Activated T-cell treated with anti-CD3 and anti-CD28 coated beads, Interleukin-2, amount 50 U/mL, for 4 hours (primary cell): ENCODE measurements at regions not wholly inside any gene's neighbourhood (a gene's known extent, or its start where the extent isn't known, plus 50 kb on each side); places are given as distances from the start of the nearest gene placed in this dataset.

ENCODE experiments used
- ATAC-seq, 2 donors: fragments of 200-7000 bp; cut with Tn5 transposase; one replicate each; pipeline ENCODE4 v1.10.0; 2021
- DNase-seq: peaks from one replicate; pipeline ENCODE4 v3.0.0-alpha.2; 2020
- H3K27me3 Mint-ChIP-seq: one replicate; pipeline ENCODE4 v1.8.0; 2021; ENCODE audit warnings: low read depth, mixed read lengths
- H3K36me3 Mint-ChIP-seq: one replicate; pipeline ENCODE4 v1.8.0; 2022; ENCODE audit warnings: mixed read lengths; ENCODE audit not compliant: insufficient read depth
- H3K4me1 Mint-ChIP-seq: one replicate; pipeline ENCODE4 v1.8.0; 2021; ENCODE audit warnings: low read depth, mixed read lengths
- H3K4me3 Mint-ChIP-seq: one replicate; pipeline ENCODE4 v1.8.0; 2021; ENCODE audit warnings: mild to moderate bottlenecking, moderate library complexity, mixed read lengths
- H3K9me3 Mint-ChIP-seq: one replicate; pipeline ENCODE4 v1.8.0; 2021; ENCODE audit warnings: mixed read lengths

GRCh38 chr2:575030-575726 is 102.0 kb downstream of the TMEM18 start:
- H3K4me1 Mint-ChIP-seq, result no peaks in the 10 kb centered on the region
- DNase-seq (no peak), ATAC-seq (no peak)
- no peaks in the 10 kb centered on the region for H3K36me3 Mint-ChIP-seq
- H3K27me3 Mint-ChIP-seq, result peaks cover 9% of the 10 kb centered on the region
- no peak overlapping the region for H3K4me3 Mint-ChIP-seq
- peaks cover 30% of the 10 kb centered on the region for H3K9me3 Mint-ChIP-seq

- Mint-ChIP-seq H3K4me3 (no peak overlapping the region), H3K4me1 (no peaks in the 10 kb centered on the region), H3K27me3 (peaks cover 9% of the 10 kb centered on the region), H3K36me3 (no peaks in the 10 kb centered on the region), H3K9me3 (peaks cover 30% of the 10 kb centered on the region)
- no peak for ATAC-seq
- no peak for DNase-seq
Measured at GRCh38 chr2:573805-574392, 103.3 kb downstream of the TMEM18 start.

GRCh38 chr2:573025-573424 is 104.2 kb downstream of the TMEM18 start:
- no peaks in the 10 kb centered on the region for H3K36me3 Mint-ChIP-seq
- peaks cover 16% of the 10 kb centered on the region for H3K27me3 Mint-ChIP-seq
- peaks cover 27% of the 10 kb centered on the region for H3K9me3 Mint-ChIP-seq
- no peak for ATAC-seq
- DNase-seq, result no peak
- H3K4me3 Mint-ChIP-seq, result no peak overlapping the region
- no peaks in the 10 kb centered on the region for H3K4me1 Mint-ChIP-seq

- H3K4me3 Mint-ChIP-seq, result no peak overlapping the region
- H3K36me3 Mint-ChIP-seq, result no peaks in the 10 kb centered on the region
- DNase-seq (no peak), ATAC-seq (no peak)
- H3K9me3 Mint-ChIP-seq, result peaks cover 8% of the 10 kb centered on the region
- no peaks in the 10 kb centered on the region for H3K4me1 Mint-ChIP-seq
- H3K27me3 Mint-ChIP-seq, result peaks cover 34% of the 10 kb centered on the region
Measured at GRCh38 chr2:569681-570080, 107.5 kb downstream of the TMEM18 start.

GRCh38 chr2:568639-569235 is 108.5 kb downstream of the TMEM18 start:
- H3K9me3 Mint-ChIP-seq, result peaks cover 8% of the 10 kb centered on the region
- ATAC-seq (no peak), DNase-seq (no peak)
- peaks cover 36% of the 10 kb centered on the region for H3K27me3 Mint-ChIP-seq
- no peaks in the 10 kb centered on the region for H3K36me3 Mint-ChIP-seq
- no peak overlapping the region for H3K4me3 Mint-ChIP-seq
- no peaks in the 10 kb centered on the region for H3K4me1 Mint-ChIP-seq

GRCh38 chr2:567865-568638 is 109.2 kb downstream of the TMEM18 start:
- peaks cover 35% of the 10 kb centered on the region for H3K27me3 Mint-ChIP-seq
- ATAC-seq, result no peak

GRCh38 chr2:567496-567864 is 109.7 kb downstream of the TMEM18 start:
- no peaks in the 10 kb centered on the region for H3K36me3 Mint-ChIP-seq
- no peak for ATAC-seq
- H3K4me1 Mint-ChIP-seq, result no peaks in the 10 kb centered on the region
- no peak for DNase-seq
- peaks cover 34% of the 10 kb centered on the region for H3K27me3 Mint-ChIP-seq
- H3K4me3 Mint-ChIP-seq, result no peak overlapping the region
- peaks cover 8% of the 10 kb centered on the region for H3K9me3 Mint-ChIP-seq

More at GRCh38 chr2:567865-568638, 109.2 kb downstream of the TMEM18 start:
- Mint-ChIP-seq H3K4me1 (no peaks in the 10 kb centered on the region), H3K9me3 (peaks cover 8% of the 10 kb centered on the region), H3K36me3 (no peaks in the 10 kb centered on the region), H3K4me3 (no peak overlapping the region)
- DNase-seq, result no peak

- H3K36me3 Mint-ChIP-seq, result no peaks in the 10 kb centered on the region
- no peak overlapping the region for H3K4me3 Mint-ChIP-seq
- ATAC-seq (no peak), DNase-seq (no peak)
- H3K4me1 Mint-ChIP-seq, result no peaks in the 10 kb centered on the region
- no peaks in the 10 kb centered on the region for H3K9me3 Mint-ChIP-seq
- H3K27me3 Mint-ChIP-seq, result peaks cover 35% of the 10 kb centered on the region
Measured at GRCh38 chr2:566379-567313, 110.6 kb downstream of the TMEM18 start.

GRCh38 chr2:564471-565181 is 112.6 kb downstream of the TMEM18 start:
- DNase-seq (no peak), ATAC-seq (no peak)
- Mint-ChIP-seq H3K4me1 (no peaks in the 10 kb centered on the region), H3K4me3 (no peak overlapping the region), H3K9me3 (no peaks in the 10 kb centered on the region), H3K36me3 (no peaks in the 10 kb centered on the region), H3K27me3 (peaks cover 33% of the 10 kb centered on the region)

- no peak for DNase-seq
- ATAC-seq, result no peak
- no peaks in the 10 kb centered on the region for H3K9me3 Mint-ChIP-seq
- H3K36me3 Mint-ChIP-seq, result no peaks in the 10 kb centered on the region
- no peaks in the 10 kb centered on the region for H3K4me1 Mint-ChIP-seq
- H3K4me3 Mint-ChIP-seq, result no peak overlapping the region
- peaks cover 34% of the 10 kb centered on the region for H3K27me3 Mint-ChIP-seq
Measured at GRCh38 chr2:563512-563911, 113.7 kb downstream of the TMEM18 start.

GRCh38 chr2:562391-563364 is 114.5 kb downstream of the TMEM18 start:
- Mint-ChIP-seq H3K36me3 (no peaks in the 10 kb centered on the region), H3K9me3 (no peaks in the 10 kb centered on the region), H3K4me3 (no peak overlapping the region), H3K27me3 (peaks cover 33% of the 10 kb centered on the region), H3K4me1 (no peaks in the 10 kb centered on the region)
- ATAC-seq (no peak), DNase-seq (no peak)

GRCh38 chr2:558879-559278 is 118.3 kb downstream of the TMEM18 start:
- Mint-ChIP-seq H3K27me3 (peaks cover 23% of the 10 kb centered on the region), H3K4me1 (no peaks in the 10 kb centered on the region), H3K4me3 (no peak overlapping the region), H3K36me3 (no peaks in the 10 kb centered on the region), H3K9me3 (no peaks in the 10 kb centered on the region)
- no peak for DNase-seq
- no peak for ATAC-seq
